HG03066 (cell line): ENCODE measurements at regions not wholly inside any gene's neighbourhood (a gene's known extent, or its start where the extent isn't known, plus 50 kb on each side); places are given as distances from the start of the nearest gene placed in this dataset.

Experiments used
- ATAC-seq: cut with Tn5 transposase; IDR thresholded peaks from one replicate; pipeline ENCODE4 v1.9.1; 2021; ENCODE audit warnings: low read depth; ENCODE audit not compliant: unreplicated experiment

DNA sequence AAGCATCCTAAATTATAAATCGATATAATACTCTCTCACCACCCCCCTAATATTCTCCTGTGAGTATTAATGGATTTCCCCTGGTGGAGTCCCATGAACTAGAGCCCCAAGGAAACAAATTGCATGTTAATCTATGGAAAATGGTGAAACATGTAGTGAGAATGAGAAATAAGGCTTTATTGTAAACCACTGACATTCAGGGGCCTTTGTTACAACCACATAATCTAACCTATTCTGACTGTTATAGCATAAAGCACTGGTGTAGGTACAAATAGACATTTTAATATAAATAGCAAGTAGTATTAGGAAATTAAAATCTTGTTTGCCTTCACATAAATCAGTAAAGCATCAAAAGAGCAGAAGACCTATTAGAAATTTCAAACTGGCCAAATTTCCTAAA is 65.3 kb upstream of the TLK1 start:
- ATAC-seq, result no peak

GRCh38 chr2:171225302-171225980 is 64.7 kb upstream of the TLK1 start:
- ATAC-seq, result no peak

DNA sequence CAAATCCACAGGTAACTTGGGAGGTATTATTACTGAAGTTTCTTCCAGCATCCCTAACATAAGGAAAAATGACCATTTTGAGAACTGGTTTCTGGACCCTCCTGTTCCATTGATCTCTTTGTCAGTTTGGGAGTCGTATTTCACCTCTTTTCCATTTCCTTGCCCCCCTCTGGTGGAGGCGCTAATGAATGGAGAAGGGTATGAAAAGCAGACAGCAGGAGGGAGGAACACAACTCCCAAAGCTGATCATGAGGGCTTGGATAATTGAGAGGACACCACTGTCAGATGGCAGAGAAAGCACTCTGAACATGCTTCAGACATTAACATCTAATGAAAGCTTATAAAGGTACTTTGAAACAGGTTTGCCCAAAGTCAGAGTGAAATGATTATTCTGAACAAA is 56.6 kb upstream of the TLK1 start:
- no peak for ATAC-seq

- ATAC-seq, result no peak
These were observed 55.9 kb upstream of the TLK1 start for GRCh38 chr2:171216631-171217030.

DNA sequence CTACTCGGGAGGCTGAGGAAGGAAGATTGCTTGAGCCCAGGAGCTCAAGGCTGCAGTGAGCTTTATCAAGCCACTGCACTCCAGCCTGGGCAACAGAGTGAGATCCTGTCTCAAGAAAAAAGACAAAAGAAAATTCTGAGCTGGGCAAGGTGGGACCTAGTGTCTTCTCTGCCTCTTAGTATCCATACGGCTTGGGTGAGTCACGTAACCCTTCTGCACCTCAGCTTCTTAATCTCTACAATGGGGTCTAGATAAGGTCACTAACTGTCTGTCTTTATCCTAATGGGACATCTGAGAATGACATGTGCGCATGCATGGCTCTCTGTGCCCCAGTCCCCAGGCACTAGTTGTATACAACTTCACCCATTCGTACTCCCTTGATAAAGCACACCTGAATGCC is 53.4 kb upstream of the TLK1 start:
- no peak for ATAC-seq

DNA sequence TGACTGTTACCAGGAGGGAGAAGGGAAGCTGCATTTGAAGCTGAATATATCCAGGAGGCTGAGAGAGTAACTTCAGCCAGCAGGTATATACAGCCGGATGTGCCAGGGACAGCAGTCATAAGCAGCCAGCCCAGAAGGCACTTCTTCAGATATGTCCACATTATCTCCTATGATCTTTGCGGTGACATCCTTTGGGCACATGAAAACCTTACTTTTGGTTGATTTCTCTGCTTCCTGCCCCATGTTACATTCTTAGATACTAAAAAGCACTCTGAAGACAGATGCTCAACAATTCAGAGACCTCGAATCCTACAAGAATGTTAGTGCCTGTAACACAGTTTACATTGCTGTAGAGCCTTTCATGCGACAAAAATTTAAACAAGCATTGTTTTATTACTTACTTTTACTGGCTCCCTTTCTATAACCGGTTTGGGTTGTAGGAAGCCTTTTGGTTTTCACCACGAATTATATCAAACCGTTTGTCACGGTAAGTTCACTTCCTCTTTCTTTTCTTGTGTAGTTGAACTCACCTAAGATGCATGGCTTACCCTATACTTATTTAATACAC is 50.3 kb upstream of the TLK1 start:
- peak; percentile 82 for ATAC-seq
